GM12891 (cell line): ENCODE measurements at regions not wholly inside any gene's neighbourhood (a gene's known extent, or its start where the extent isn't known, plus 50 kb on each side); places are given as distances from the start of the nearest gene placed in this dataset.

Experiments used
- DNase-seq: peaks from one replicate; pipeline ENCODE4 v3.0.0; 2011; ENCODE audit warnings: low spot score; ENCODE audit not compliant: insufficient read length
- FAIRE-seq: peaks from 2 replicates; lab custom pipeline; 2011; peaks lifted over from hg19 to GRCh38; lab: Jason Lieb, UNC
- PAX5 ChIP-seq: IDR thresholded peaks from 2 replicates; pipeline ENCODE4 v1.6.1; 2011; ENCODE audit warnings: low read length, moderate library complexity, mild to moderate bottlenecking; ENCODE audit not compliant: insufficient read depth, severe bottlenecking
- POLR2A ChIP-seq: IDR thresholded peaks from 2 replicates; pipeline ENCODE4 v1.6.1; 2011; ENCODE audit warnings: low read depth, low read length, control low read depth
- POLR2AphosphoS5 ChIP-seq: IDR thresholded peaks from 2 replicates; pipeline ENCODE4 v1.6.1; 2011; ENCODE audit warnings: low read depth, low read length, control low read depth
- POU2F2 ChIP-seq: IDR thresholded peaks from 2 replicates; pipeline ENCODE4 v1.6.1; 2011; ENCODE audit warnings: low read depth, mild to moderate bottlenecking, control low read depth, low read length, moderate library complexity
- SPI1 ChIP-seq: IDR thresholded peaks from 2 replicates; pipeline ENCODE4 v1.6.1; 2011; ENCODE audit warnings: low read depth, low read length, control low read depth
- TAF1 ChIP-seq: IDR thresholded peaks from 2 replicates; pipeline ENCODE4 v1.6.1; 2011; ENCODE audit warnings: low read depth, low read length, control low read depth

- no peak for TF ChIP-seq POU2F2
- TF ChIP-seq POLR2AphosphoS5 = no peak
- TF ChIP-seq TAF1 = no peak
- TF ChIP-seq PAX5 = no peak
- TF ChIP-seq POLR2A = no peak
- TF ChIP-seq SPI1 = no peak
- DNase-seq = no peak
- FAIRE-seq = no peak
These were observed 536.5 kb upstream of the GRIA1 start for GRCh38 chr5:152953788-152954483.

GRCh38 chr5:152956943-152957613 lies 533.4 kb upstream of the GRIA1 start:
- FAIRE-seq = no peak
- no peak for DNase-seq
- TF ChIP-seq SPI1 (no peak), PAX5 (no peak)

- DNase-seq = no peak
- FAIRE-seq = no peak
- TF ChIP-seq SPI1 (no peak), POU2F2 (no peak), PAX5 (no peak), TAF1 (no peak), POLR2AphosphoS5 (no peak), POLR2A (no peak)
These were observed 512.2 kb upstream of the GRIA1 start for GRCh38 chr5:152978141-152978835.

- no peak for FAIRE-seq
These were observed 503.3 kb upstream of the GRIA1 start for GRCh38 chr5:152987131-152987530.

GRCh38 chr5:152990217-152990616 lies 500.3 kb upstream of the GRIA1 start:
- FAIRE-seq (no peak), DNase-seq (no peak)
- TF ChIP-seq POLR2AphosphoS5 (no peak), PAX5 (no peak), TAF1 (no peak), POU2F2 (no peak), SPI1 (no peak), POLR2A (no peak)

More at GRCh38 chr5:152987131-152987530, 503.3 kb upstream of the GRIA1 start:
- TF ChIP-seq TAF1 (no peak), POU2F2 (no peak), POLR2AphosphoS5 (no peak), SPI1 (no peak), POLR2A (no peak), PAX5 (no peak)
- no peak for DNase-seq

GRCh38 chr5:152990649-152991048 lies 499.8 kb upstream of the GRIA1 start:
- TF ChIP-seq SPI1 (no peak), POU2F2 (no peak), PAX5 (no peak), POLR2A (no peak), POLR2AphosphoS5 (no peak)
- FAIRE-seq (no peak), DNase-seq (no peak)

- DNase-seq (no peak), FAIRE-seq (no peak)
- TF ChIP-seq PAX5 (no peak), POU2F2 (no peak), SPI1 (no peak), POLR2A (no peak), TAF1 (no peak), POLR2AphosphoS5 (no peak)
These were observed 496.3 kb upstream of the GRIA1 start for GRCh38 chr5:152994033-152994680.

GRCh38 chr5:152995214-152995725 lies 495.2 kb upstream of the GRIA1 start:
- DNase-seq = no peak
- TF ChIP-seq PAX5 (no peak), POU2F2 (no peak), TAF1 (no peak)
- no peak for FAIRE-seq

GRCh38 chr5:153005711-153006110 lies 484.8 kb upstream of the GRIA1 start:
- DNase-seq (no peak), FAIRE-seq (no peak)
- no peak for TF ChIP-seq POLR2AphosphoS5
- no peak for TF ChIP-seq POLR2A
- TF ChIP-seq SPI1 = no peak
- TF ChIP-seq TAF1 = no peak
- TF ChIP-seq PAX5 = no peak
- TF ChIP-seq POU2F2 = no peak

GRCh38 chr5:153006681-153007080 lies 483.8 kb upstream of the GRIA1 start:
- DNase-seq (no peak), FAIRE-seq (no peak)
- TF ChIP-seq PAX5 = no peak
- TF ChIP-seq POLR2A = no peak
- TF ChIP-seq POU2F2 = no peak
- TF ChIP-seq TAF1 = no peak
- TF ChIP-seq POLR2AphosphoS5 = no peak
- no peak for TF ChIP-seq SPI1
